BLaER1 (cell line): ENCODE measurements at regions not wholly inside any gene's neighbourhood (a gene's known extent, or its start where the extent isn't known, plus 50 kb on each side); places are given as distances from the start of the nearest gene placed in this dataset.

Source experiments
- H3K27ac ChIP-seq: shearing (Covaris generic); formaldehyde crosslinking; 2 replicates; pipeline ENCODE4 v1.8.1; 2022
- H3K27me3 ChIP-seq: shearing (Covaris generic); formaldehyde crosslinking; 2 replicates; pipeline ENCODE4 v1.8.1; 2022
- H3K36me3 ChIP-seq: shearing (Covaris generic); formaldehyde crosslinking; 2 replicates; pipeline ENCODE4 v1.8.1; 2022
- H3K4me1 ChIP-seq: shearing (Covaris generic); formaldehyde crosslinking; 2 replicates; pipeline ENCODE4 v1.8.1; 2022
- H3K4me2 ChIP-seq: shearing (Covaris generic); formaldehyde crosslinking; 2 replicates; pipeline ENCODE4 v1.8.1; 2022
- H3K4me3 ChIP-seq: shearing (Covaris generic); formaldehyde crosslinking; 2 replicates; pipeline ENCODE4 v1.8.1; 2022
- H3K9ac ChIP-seq: shearing (Covaris generic); formaldehyde crosslinking; 2 replicates; pipeline ENCODE4 v1.8.1; 2022
- H3K9me3 ChIP-seq: shearing (Covaris generic); formaldehyde crosslinking; 2 replicates; pipeline ENCODE4 v1.8.1; 2022
- H4K20me1 ChIP-seq: shearing (Covaris generic); formaldehyde crosslinking; 2 replicates; pipeline ENCODE4 v1.8.1; 2022
- Cebpa-rat ChIP-seq: shearing (Covaris generic); IDR thresholded peaks from 2 replicates; pipeline ENCODE4 v1.8.1; 2022

- H3K4me1 ChIP-seq: no peaks in the 10 kb centered on the region
- H3K4me2 ChIP-seq: no peak overlapping the region
- H4K20me1 ChIP-seq: no peaks in the 10 kb centered on the region
- no peak for TF ChIP-seq Cebpa-rat
- no peaks in the 10 kb centered on the region for H3K27me3 ChIP-seq
- no peaks in the 10 kb centered on the region for H3K9me3 ChIP-seq
- no peak overlapping the region for H3K27ac ChIP-seq
- H3K9ac ChIP-seq: no peak overlapping the region
- H3K36me3 ChIP-seq: no peaks in the 10 kb centered on the region
- no peak overlapping the region for H3K4me3 ChIP-seq
Measured at GRCh38 chr2:204483608-204484081, 61.6 kb upstream of the PARD3B start.

GRCh38 chr2:204486321-204486720 lies 59.0 kb upstream of the PARD3B start:
- Histone ChIP-seq H4K20me1 (no peaks in the 10 kb centered on the region), H3K27me3 (no peaks in the 10 kb centered on the region), H3K9me3 (no peaks in the 10 kb centered on the region), H3K36me3 (no peaks in the 10 kb centered on the region), H3K9ac (no peak overlapping the region), H3K27ac (no peak overlapping the region), H3K4me2 (no peak overlapping the region), H3K4me1 (no peaks in the 10 kb centered on the region), H3K4me3 (no peak overlapping the region)
- no peak for TF ChIP-seq Cebpa-rat

GRCh38 chr2:204486805-204487204 lies 58.5 kb upstream of the PARD3B start:
- no peaks in the 10 kb centered on the region for H3K9me3 ChIP-seq
- no peak overlapping the region for H3K9ac ChIP-seq
- H4K20me1 ChIP-seq: no peaks in the 10 kb centered on the region
- no peak for TF ChIP-seq Cebpa-rat
- no peak overlapping the region for H3K4me2 ChIP-seq
- no peak overlapping the region for H3K27ac ChIP-seq
- H3K4me1 ChIP-seq: no peaks in the 10 kb centered on the region
- no peak overlapping the region for H3K4me3 ChIP-seq
- no peaks in the 10 kb centered on the region for H3K36me3 ChIP-seq
- no peaks in the 10 kb centered on the region for H3K27me3 ChIP-seq

GRCh38 chr2:204487447-204488229 lies 57.6 kb upstream of the PARD3B start:
- H3K4me2 ChIP-seq: no peak overlapping the region
- H3K27ac ChIP-seq: no peak overlapping the region
- H3K9me3 ChIP-seq: no peaks in the 10 kb centered on the region
- H3K36me3 ChIP-seq: no peaks in the 10 kb centered on the region
- no peak overlapping the region for H3K4me3 ChIP-seq
- H3K4me1 ChIP-seq: no peaks in the 10 kb centered on the region
- H4K20me1 ChIP-seq: no peaks in the 10 kb centered on the region
- no peak overlapping the region for H3K9ac ChIP-seq
- no peak for TF ChIP-seq Cebpa-rat
- no peaks in the 10 kb centered on the region for H3K27me3 ChIP-seq

- TF ChIP-seq Cebpa-rat: no peak
- H3K4me2 ChIP-seq: no peak overlapping the region
- no peaks in the 10 kb centered on the region for H3K9me3 ChIP-seq
- H3K9ac ChIP-seq: no peak overlapping the region
- H4K20me1 ChIP-seq: no peaks in the 10 kb centered on the region
- no peak overlapping the region for H3K4me3 ChIP-seq
- H3K4me1 ChIP-seq: no peaks in the 10 kb centered on the region
- no peaks in the 10 kb centered on the region for H3K27me3 ChIP-seq
- H3K36me3 ChIP-seq: no peaks in the 10 kb centered on the region
- no peak overlapping the region for H3K27ac ChIP-seq
Measured at GRCh38 chr2:204491528-204491927, 53.7 kb upstream of the PARD3B start.

- no peak overlapping the region for H3K9ac ChIP-seq
- H3K4me3 ChIP-seq: no peak overlapping the region
- TF ChIP-seq Cebpa-rat: no peak
- H3K36me3 ChIP-seq: no peaks in the 10 kb centered on the region
- H3K4me1 ChIP-seq: no peaks in the 10 kb centered on the region
- no peak overlapping the region for H3K4me2 ChIP-seq
- H3K27me3 ChIP-seq: no peaks in the 10 kb centered on the region
- H3K27ac ChIP-seq: no peak overlapping the region
- H3K9me3 ChIP-seq: no peaks in the 10 kb centered on the region
- no peaks in the 10 kb centered on the region for H4K20me1 ChIP-seq
Measured at GRCh38 chr2:204492417-204492816, 52.9 kb upstream of the PARD3B start.

GRCh38 chr2:204494681-204495080 lies 50.6 kb upstream of the PARD3B start:
- Histone ChIP-seq H3K9me3 (no peaks in the 10 kb centered on the region), H3K27me3 (no peaks in the 10 kb centered on the region), H3K36me3 (no peaks in the 10 kb centered on the region), H3K27ac (no peak overlapping the region), H3K4me2 (no peak overlapping the region), H3K4me3 (no peak overlapping the region), H3K9ac (no peak overlapping the region), H4K20me1 (no peaks in the 10 kb centered on the region), H3K4me1 (no peaks in the 10 kb centered on the region)
- TF ChIP-seq Cebpa-rat: no peak

GRCh38 chr2:204495381-204495780 lies 49.9 kb upstream of the PARD3B start:
- H3K4me1 ChIP-seq: no peaks in the 10 kb centered on the region
- H3K4me3 ChIP-seq: no peak overlapping the region
- no peak overlapping the region for H3K9ac ChIP-seq
- H3K36me3 ChIP-seq: no peaks in the 10 kb centered on the region
- H3K4me2 ChIP-seq: no peak overlapping the region
- H4K20me1 ChIP-seq: no peaks in the 10 kb centered on the region
- TF ChIP-seq Cebpa-rat: no peak
- no peaks in the 10 kb centered on the region for H3K27me3 ChIP-seq
- H3K27ac ChIP-seq: no peak overlapping the region
- no peaks in the 10 kb centered on the region for H3K9me3 ChIP-seq
